Neural progenitor cell (in vitro differentiated cells): ENCODE measurements at regions not wholly inside any gene's neighbourhood (a gene's known extent, or its start where the extent isn't known, plus 50 kb on each side); places are given as distances from the start of the nearest gene placed in this dataset.

Experiments
- CTCF ChIP-seq: fragments of 200-600 bp; sonication (generic); IDR thresholded peaks from 2 replicates; pipeline ENCODE4 v1.5.1; 2017; ENCODE audit warnings: antibody characterized with exemption, mild to moderate bottlenecking
- EZH2phosphoT487 ChIP-seq: fragments of 200-600 bp; sonication (generic); IDR thresholded peaks from 2 replicates; pipeline ENCODE4 v1.6.1; 2017; ENCODE audit warnings: antibody characterized with exemption

GRCh38 chr1:60866917-60867531 is 215.3 kb upstream of the NFIA start:
- TF ChIP-seq CTCF (no peak), EZH2phosphoT487 (no peak)
